ENCODE measurements at regions not wholly inside any gene's neighbourhood (a gene's known extent, or its start where the extent isn't known, plus 50 kb on each side); places are given as distances from the start of the nearest gene placed in this dataset.
"Not testable (repeated sequence)": the region's sequence is repeated elsewhere in the genome, so short reads cannot be mapped to it uniquely, and the experiment has no call there.

GRCh38 chr6:155883334-155883731 is 427.7 kb upstream of the NOX3 start:
- no peak for TF ChIP-seq CTCF (IDR thresholded peaks at IDR 0.05; ENCODE audit: borderline replicate concordance, insufficient read depth, low read depth, low read length)
- no peak overlapping the region for H3K4me3 ChIP-seq (ENCODE audit: low read depth, low read length)

GRCh38 chr6:155882527-155883333 is 427.1 kb upstream of the NOX3 start:
- TF ChIP-seq CTCF (IDR thresholded peaks at IDR 0.05; ENCODE audit: borderline replicate concordance, insufficient read depth, low read depth, low read length) = no peak
- H3K4me3 ChIP-seq (ENCODE audit: low read depth, low read length) = no peak overlapping the region

- no peak for TF ChIP-seq CTCF (IDR thresholded peaks at IDR 0.05; ENCODE audit: borderline replicate concordance, insufficient read depth, low read depth, low read length)
- H3K4me3 ChIP-seq (ENCODE audit: low read depth, low read length) = no peak overlapping the region
Observed at GRCh38 chr6:155881826-155882526, 426.3 kb upstream of the NOX3 start.

GRCh38 chr6:155880900-155881299 is 425.3 kb upstream of the NOX3 start:
- H3K4me3 ChIP-seq (ENCODE audit: low read depth, low read length) = no peak overlapping the region
- TF ChIP-seq CTCF (IDR thresholded peaks at IDR 0.05; ENCODE audit: borderline replicate concordance, insufficient read depth, low read depth, low read length) = no peak

- no peak for TF ChIP-seq CTCF (IDR thresholded peaks at IDR 0.05; ENCODE audit: borderline replicate concordance, insufficient read depth, low read depth, low read length)
- H3K4me3 ChIP-seq (ENCODE audit: low read depth, low read length) = no peak overlapping the region
Observed at GRCh38 chr6:155872961-155873360, 417.3 kb upstream of the NOX3 start.

GRCh38 chr6:155867682-155868081 is 412.0 kb upstream of the NOX3 start:
- TF ChIP-seq CTCF (IDR thresholded peaks at IDR 0.05; ENCODE audit: borderline replicate concordance, insufficient read depth, low read depth, low read length) = no peak
- no peak overlapping the region for H3K4me3 ChIP-seq (ENCODE audit: low read depth, low read length)

- H3K4me3 ChIP-seq (ENCODE audit: low read depth, low read length) = not testable (repeated sequence)
Observed at GRCh38 chr6:155866676-155867390, 411.2 kb upstream of the NOX3 start.
